ENCODE measurements at regions not wholly inside any gene's neighbourhood (a gene's known extent, or its start where the extent isn't known, plus 50 kb on each side); places are given as distances from the start of the nearest gene placed in this dataset.

DNA sequence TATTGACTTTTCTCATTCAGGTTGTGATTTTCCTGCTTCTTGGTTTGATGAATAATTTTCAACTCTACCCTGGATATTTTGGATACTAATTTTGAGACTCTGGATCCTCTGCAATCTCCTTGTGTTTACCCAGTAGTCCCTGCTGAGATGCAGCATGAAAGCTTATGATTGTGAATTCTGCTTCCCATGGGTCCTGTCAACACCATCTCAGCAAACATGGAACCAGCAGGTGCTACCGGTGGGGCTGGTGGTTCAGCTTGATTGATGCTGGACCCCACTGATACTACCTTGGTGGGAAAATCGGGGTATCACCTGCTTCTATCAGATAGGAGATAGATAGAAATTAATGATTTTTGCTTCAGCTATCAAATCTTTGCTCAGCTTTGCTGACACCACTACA, 81.1 kb downstream of the SOWAHC start:
- H4K20me1 ChIP-seq (ENCODE audit: insufficient read depth, low read length), result no peaks in the 10 kb centered on the region
- no peaks in the 10 kb centered on the region for H3K36me3 ChIP-seq (replicated peaks; ENCODE audit: insufficient read depth, low read length)
- no peaks in the 10 kb centered on the region for H3K27me3 ChIP-seq (replicated peaks; ENCODE audit: insufficient read depth, low read length)
- H3K9ac ChIP-seq (ENCODE audit: low read length), result no peak overlapping the region
- no peaks in the 10 kb centered on the region for H3K79me2 ChIP-seq (ENCODE audit: low read length)
- no peak for TF ChIP-seq EZH2 (optimal IDR thresholded peaks at IDR 0.05; ENCODE audit: low read depth, low read length)
- TF ChIP-seq EZH2phosphoT487 (IDR thresholded peaks at IDR 0.05; ENCODE audit: low read length), result no peak
- TF ChIP-seq, protein P1, sequence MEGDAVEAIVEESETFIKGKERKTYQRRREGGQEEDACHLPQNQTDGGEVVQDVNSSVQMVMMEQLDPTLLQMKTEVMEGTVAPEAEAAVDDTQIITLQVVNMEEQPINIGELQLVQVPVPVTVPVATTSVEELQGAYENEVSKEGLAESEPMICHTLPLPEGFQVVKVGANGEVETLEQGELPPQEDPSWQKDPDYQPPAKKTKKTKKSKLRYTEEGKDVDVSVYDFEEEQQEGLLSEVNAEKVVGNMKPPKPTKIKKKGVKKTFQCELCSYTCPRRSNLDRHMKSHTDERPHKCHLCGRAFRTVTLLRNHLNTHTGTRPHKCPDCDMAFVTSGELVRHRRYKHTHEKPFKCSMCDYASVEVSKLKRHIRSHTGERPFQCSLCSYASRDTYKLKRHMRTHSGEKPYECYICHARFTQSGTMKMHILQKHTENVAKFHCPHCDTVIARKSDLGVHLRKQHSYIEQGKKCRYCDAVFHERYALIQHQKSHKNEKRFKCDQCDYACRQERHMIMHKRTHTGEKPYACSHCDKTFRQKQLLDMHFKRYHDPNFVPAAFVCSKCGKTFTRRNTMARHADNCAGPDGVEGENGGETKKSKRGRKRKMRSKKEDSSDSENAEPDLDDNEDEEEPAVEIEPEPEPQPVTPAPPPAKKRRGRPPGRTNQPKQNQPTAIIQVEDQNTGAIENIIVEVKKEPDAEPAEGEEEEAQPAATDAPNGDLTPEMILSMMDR (IDR thresholded peaks at IDR 0.05; ENCODE audit: low read length), result no peak
- no peaks in the 10 kb centered on the region for H3K9me3 ChIP-seq (replicated peaks; ENCODE audit: insufficient read depth, low read length)
- H3K27ac ChIP-seq (ENCODE audit: low read length), result no peak overlapping the region
- DNase-seq, result no peak
- no peak overlapping the region for H3K4me3 ChIP-seq (ENCODE audit: low read length)
- no peaks in the 10 kb centered on the region for H3K4me1 ChIP-seq (ENCODE audit: low read length)
- no peaks in the 10 kb centered on the region for H3K9me2 ChIP-seq (replicated peaks; ENCODE audit: insufficient read depth, low read length)
- H3K4me2 ChIP-seq (ENCODE audit: low read depth, low read length), result no peak overlapping the region
- no peaks in the 10 kb centered on the region for H3F3A ChIP-seq (ENCODE audit: insufficient read depth, low read length)
- no peak overlapping the region for H2AFZ ChIP-seq (ENCODE audit: low read length)

DNA sequence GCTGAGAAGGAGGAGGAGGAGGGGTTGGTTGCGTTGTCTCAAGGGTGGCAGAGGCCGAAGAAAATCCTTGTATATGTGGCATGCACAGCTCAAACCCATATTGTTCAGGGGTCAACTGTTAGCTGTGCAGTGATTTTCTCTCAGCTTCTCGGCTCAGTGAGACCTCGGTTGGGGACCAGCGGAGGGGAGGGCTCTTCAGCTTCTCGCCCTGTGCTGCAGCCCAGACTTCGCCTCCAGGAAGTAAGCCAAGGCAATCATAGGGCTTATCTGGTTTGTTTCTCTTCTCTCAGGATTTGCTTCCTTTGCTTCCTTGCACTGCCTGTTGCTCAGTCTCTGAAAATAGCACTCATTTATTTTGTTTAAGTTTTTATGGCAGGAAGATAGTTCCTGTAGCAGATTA, 85.5 kb downstream of the SOWAHC start:
- no peaks in the 10 kb centered on the region for H4K20me1 ChIP-seq (ENCODE audit: insufficient read depth, low read length)
- no peak for DNase-seq
- no peaks in the 10 kb centered on the region for H3K27me3 ChIP-seq (replicated peaks; ENCODE audit: insufficient read depth, low read length)
- H3K4me1 ChIP-seq (ENCODE audit: low read length), result no peaks in the 10 kb centered on the region
- no peaks in the 10 kb centered on the region for H3K9me2 ChIP-seq (replicated peaks; ENCODE audit: insufficient read depth, low read length)
- H3F3A ChIP-seq (ENCODE audit: insufficient read depth, low read length), result no peaks in the 10 kb centered on the region
- H3K9ac ChIP-seq (ENCODE audit: low read length), result no peak overlapping the region
- H3K9me3 ChIP-seq (replicated peaks; ENCODE audit: insufficient read depth, low read length), result no peaks in the 10 kb centered on the region
- H3K27ac ChIP-seq (ENCODE audit: low read length), result no peak overlapping the region
- TF ChIP-seq, protein P1 (IDR thresholded peaks at IDR 0.05; ENCODE audit: low read length), result no peak
- TF ChIP-seq EZH2phosphoT487 (IDR thresholded peaks at IDR 0.05; ENCODE audit: low read length), result no peak
- TF ChIP-seq EZH2 (optimal IDR thresholded peaks at IDR 0.05; ENCODE audit: low read depth, low read length), result no peak
- no peaks in the 10 kb centered on the region for H3K79me2 ChIP-seq (ENCODE audit: low read length)
- H3K4me3 ChIP-seq (ENCODE audit: low read length), result no peak overlapping the region
- H3K36me3 ChIP-seq (replicated peaks; ENCODE audit: insufficient read depth, low read length), result no peaks in the 10 kb centered on the region
- H2AFZ ChIP-seq (ENCODE audit: low read length), result no peak overlapping the region
- no peak overlapping the region for H3K4me2 ChIP-seq (ENCODE audit: low read depth, low read length)

DNA sequence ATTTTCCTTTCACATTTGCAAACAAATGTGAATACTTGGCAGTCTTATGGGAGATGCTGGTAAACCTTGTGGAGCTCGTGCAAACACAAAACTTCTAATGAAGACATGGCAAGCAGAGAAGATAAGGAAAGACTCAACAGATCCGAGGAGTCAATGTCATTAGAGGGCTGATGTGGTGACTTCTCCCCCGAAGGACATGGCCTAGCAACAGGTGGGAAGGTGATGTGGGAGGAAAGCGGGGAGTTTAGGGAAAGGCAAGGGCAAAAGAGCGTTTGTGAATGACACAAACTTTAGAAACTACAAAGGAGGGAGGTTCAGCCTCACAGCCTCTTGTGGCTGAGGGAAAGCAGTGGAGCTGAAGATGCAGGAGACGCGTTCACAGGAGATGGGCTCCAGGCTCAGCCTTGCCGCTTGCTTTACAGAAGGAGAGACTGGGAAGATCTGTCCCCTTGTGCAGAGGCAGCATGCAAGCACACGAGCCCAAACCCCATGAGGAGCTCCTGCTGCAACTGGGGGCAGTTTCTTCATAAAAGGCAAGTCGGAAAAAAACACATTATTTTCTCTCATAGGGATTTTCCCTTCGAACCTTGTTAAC, 86.6 kb downstream of the SOWAHC start:
- TF ChIP-seq, protein P1 (IDR thresholded peaks at IDR 0.05; ENCODE audit: low read length), result no peak
- TF ChIP-seq EZH2phosphoT487 (IDR thresholded peaks at IDR 0.05; ENCODE audit: low read length) (no peak), EZH2 (optimal IDR thresholded peaks at IDR 0.05; ENCODE audit: low read depth, low read length) (no peak)
- no peaks in the 10 kb centered on the region for H4K20me1 ChIP-seq (ENCODE audit: insufficient read depth, low read length)
- DNase-seq, result no peak
- no peaks in the 10 kb centered on the region for H3K9me3 ChIP-seq (replicated peaks; ENCODE audit: insufficient read depth, low read length)
- H3K9me2 ChIP-seq (replicated peaks; ENCODE audit: insufficient read depth, low read length), result no peaks in the 10 kb centered on the region
- no peaks in the 10 kb centered on the region for H3K27me3 ChIP-seq (replicated peaks; ENCODE audit: insufficient read depth, low read length)
- no peak overlapping the region for H3K4me2 ChIP-seq (ENCODE audit: low read depth, low read length)
- H3K79me2 ChIP-seq (ENCODE audit: low read length), result no peaks in the 10 kb centered on the region
- no peak overlapping the region for H3K27ac ChIP-seq (ENCODE audit: low read length)
- no peaks in the 10 kb centered on the region for H3K36me3 ChIP-seq (replicated peaks; ENCODE audit: insufficient read depth, low read length)
- no peak overlapping the region for H3K4me3 ChIP-seq (ENCODE audit: low read length)
- H3K4me1 ChIP-seq (ENCODE audit: low read length), result no peaks in the 10 kb centered on the region
- no peaks in the 10 kb centered on the region for H3F3A ChIP-seq (ENCODE audit: insufficient read depth, low read length)
- H3K9ac ChIP-seq (ENCODE audit: low read length), result no peak overlapping the region
- no peak overlapping the region for H2AFZ ChIP-seq (ENCODE audit: low read length)
